H9 (cell line): ENCODE measurements at regions not wholly inside any gene's neighbourhood (a gene's known extent, or its start where the extent isn't known, plus 50 kb on each side); places are given as distances from the start of the nearest gene placed in this dataset.
"Not testable (repeated sequence)": the region's sequence is repeated elsewhere in the genome, so short reads cannot be mapped to it uniquely, and the experiment has no call there.

Source experiments
- DNase-seq: peaks from one replicate; pipeline ENCODE4 v3.0.0-alpha.2; 2017
- H2AFZ ChIP-seq: one replicate; pipeline ENCODE4 v1.6.1; 2013; ENCODE audit warnings: mild to moderate bottlenecking, low read length, control low read depth, moderate library complexity
- H2AK5ac ChIP-seq: 2 replicates; pipeline ENCODE4 v1.6.1; 2013; ENCODE audit warnings: low read length, control low read depth, mixed read lengths; ENCODE audit not compliant: insufficient read length
- H2BK120ac ChIP-seq: one replicate; pipeline ENCODE4 v1.6.1; 2013; ENCODE audit warnings: low read depth, mild to moderate bottlenecking, low read length, control low read depth, inconsistent platforms; ENCODE audit not compliant: poor library complexity, severe bottlenecking
- H2BK12ac ChIP-seq: 2 replicates; pipeline ENCODE4 v1.6.1; 2013; ENCODE audit warnings: low read length, control low read depth, mixed read lengths, low read depth; ENCODE audit not compliant: insufficient read length
- H2BK15ac ChIP-seq: 2 replicates; pipeline ENCODE4 v1.6.1; 2013; ENCODE audit warnings: low read depth, low read length, control low read depth
- H2BK20ac ChIP-seq: one replicate; pipeline ENCODE4 v1.6.1; 2013; ENCODE audit warnings: low read depth, mild to moderate bottlenecking, low read length, control low read depth, inconsistent platforms; ENCODE audit not compliant: poor library complexity, severe bottlenecking
- H2BK5ac ChIP-seq: 2 replicates; pipeline ENCODE4 v1.6.1; 2013; ENCODE audit warnings: low read length, control low read depth, mixed read lengths; ENCODE audit not compliant: insufficient read length
- H3K14ac ChIP-seq: 2 replicates; pipeline ENCODE4 v1.6.1; 2013; ENCODE audit warnings: low read length, control low read depth; ENCODE audit not compliant: insufficient read depth
- H3K18ac ChIP-seq: 2 replicates; pipeline ENCODE4 v1.6.1; 2013; ENCODE audit warnings: low read depth, mild to moderate bottlenecking, mixed read lengths, low read length, control low read depth; ENCODE audit not compliant: insufficient read length
- H3K23ac ChIP-seq: 2 replicates; pipeline ENCODE4 v1.6.1; 2013; ENCODE audit warnings: low read length, control low read depth, mixed read lengths, low read depth; ENCODE audit not compliant: insufficient read length
- H3K23me2 ChIP-seq: 2 replicates; pipeline ENCODE4 v1.6.1; 2013; ENCODE audit warnings: low read depth, mild to moderate bottlenecking, mixed read lengths, low read length, control low read depth; ENCODE audit not compliant: insufficient read length, poor library complexity, severe bottlenecking
- H3K27ac ChIP-seq: 2 replicates; pipeline ENCODE4 v1.5.1; 2013; ENCODE audit warnings: low read length, control low read depth, mixed read lengths, low read depth; ENCODE audit not compliant: insufficient read length
- H3K27me3 ChIP-seq: 2 replicates; pipeline ENCODE4 v1.6.1; 2013; ENCODE audit warnings: low read length, control low read depth, inconsistent platforms; ENCODE audit not compliant: insufficient read depth
- H3K4ac ChIP-seq: 2 replicates; pipeline ENCODE4 v1.6.1; 2013; ENCODE audit warnings: low read depth, mild to moderate bottlenecking, control low read depth, inconsistent platforms, low read length, moderate library complexity
- H3K4me1 ChIP-seq: 2 replicates; pipeline ENCODE4 v1.6.1; 2013; ENCODE audit warnings: low read length, control low read depth, inconsistent platforms; ENCODE audit not compliant: insufficient read depth
- H3K4me2 ChIP-seq: 2 replicates; pipeline ENCODE4 v1.6.1; 2013; ENCODE audit warnings: low read length, control low read depth, mixed read lengths; ENCODE audit not compliant: insufficient read length, insufficient read depth
- H3K56ac ChIP-seq: 2 replicates; pipeline ENCODE4 v1.6.1; 2013; ENCODE audit warnings: low read depth, mild to moderate bottlenecking, mixed read lengths, low read length, control low read depth; ENCODE audit not compliant: insufficient read length
- H3K79me1 ChIP-seq: 2 replicates; pipeline ENCODE4 v1.6.1; 2013; ENCODE audit warnings: low read depth, mild to moderate bottlenecking, moderate library complexity, low read length, control low read depth, inconsistent platforms; ENCODE audit not compliant: insufficient read depth, poor library complexity, severe bottlenecking
- H3K79me2 ChIP-seq: 2 replicates; pipeline ENCODE4 v1.6.1; 2013; ENCODE audit warnings: low read length, control low read depth, inconsistent platforms; ENCODE audit not compliant: insufficient read depth
- H3K9ac ChIP-seq: 2 replicates; pipeline ENCODE4 v1.6.1; 2013; ENCODE audit warnings: low read length, control low read depth, mixed read lengths; ENCODE audit not compliant: insufficient read length; ENCODE audit errors: extremely low read depth
- H3K9me3 ChIP-seq: one replicate; pipeline ENCODE4 v1.6.1; 2013; ENCODE audit warnings: low read depth, low read length, inconsistent platforms; ENCODE audit not compliant: control insufficient read depth
- H3T11ph ChIP-seq: one replicate; pipeline ENCODE4 v1.6.1; 2013; ENCODE audit warnings: mild to moderate bottlenecking, low read length, control low read depth, inconsistent platforms
- H4K20me1 ChIP-seq: one replicate; pipeline ENCODE4 v1.6.1; 2013; ENCODE audit not compliant: control insufficient read depth, insufficient read length, insufficient read depth
- H4K5ac ChIP-seq: 2 replicates; pipeline ENCODE4 v1.6.1; 2013; ENCODE audit warnings: low read depth, mild to moderate bottlenecking, mixed read lengths, low read length, control low read depth; ENCODE audit not compliant: insufficient read length
- H4K8ac ChIP-seq: replicated peaks from 2 replicates; pipeline ENCODE4 v1.6.1; 2013; ENCODE audit warnings: low read length, control low read depth, mixed read lengths, low read depth; ENCODE audit not compliant: insufficient read length
- H4K91ac ChIP-seq: 2 replicates; pipeline ENCODE4 v1.6.1; 2013; ENCODE audit warnings: low read depth, mild to moderate bottlenecking, moderate library complexity, mixed read lengths, low read length, control low read depth; ENCODE audit not compliant: insufficient read length
- H3K27ac Mint-ChIP-seq, 3 experiments: 2 replicates in 2 of 3; 3 replicates in 1 of 3; pipeline ENCODE4 v1.8.0; 2020 to 2021; ENCODE audit warnings: mixed read lengths in 3 of 3, mild to moderate bottlenecking in 1 of 3, moderate library complexity in 1 of 3
- H3K27me3 Mint-ChIP-seq: 2 replicates; pipeline ENCODE4 v1.8.0; 2021; ENCODE audit warnings: low read depth, mild to moderate bottlenecking, moderate library complexity, mixed read lengths
- H3K36me3 Mint-ChIP-seq, 3 experiments: 2 replicates in 2 of 3; 3 replicates in 1 of 3; pipeline ENCODE4 v1.8.0; 2020 to 2021; ENCODE audit warnings: low read depth in 3 of 3, mixed read lengths in 3 of 3; ENCODE audit not compliant: insufficient read depth in 1 of 3
- H3K4me1 Mint-ChIP-seq, 2 experiments: 2 replicates each; pipeline ENCODE4 v1.8.0; 2020; ENCODE audit warnings: mixed read lengths in 2 of 2
- H3K4me3 Mint-ChIP-seq, 2 experiments: 2 replicates in 1 of 2; 3 replicates in 1 of 2; pipeline ENCODE4 v1.8.0; 2020 to 2021; ENCODE audit warnings: mild to moderate bottlenecking in 2 of 2, mixed read lengths in 2 of 2, moderate library complexity in 1 of 2
- H3K9me3 Mint-ChIP-seq, 2 experiments: 2 replicates in 1 of 2; 3 replicates in 1 of 2; pipeline ENCODE4 v1.8.0; 2020; ENCODE audit warnings: mild to moderate bottlenecking in 2 of 2, mixed read lengths in 2 of 2, moderate library complexity in 1 of 2
- CTCF ChIP-seq: fragments of 200-600 bp; sonication (generic); conservative IDR thresholded peaks from 3 replicates; pipeline ENCODE4 v1.8.0; 2021; ENCODE audit warnings: antibody characterized with exemption, mild to moderate bottlenecking
- WGBS: extraction: QIAGEN DNeasy Blood & Tissue Kit; methylation state at CpG from one replicate; pipeline ENCODE4 v1.1.7; 2013; ENCODE audit warnings: missing lambda C conversion rate, low lambda C conversion rate, mixed read lengths; ENCODE audit not compliant: insufficient read length; ENCODE audit errors: extremely low coverage; 5-methylcytosine and 5-hydroxymethylcytosine counted together

GRCh38 chr2:113337809-113338208, 59.1 kb upstream of the PAX8 start:
- H3T11ph ChIP-seq, result no peak overlapping the region
- H2BK120ac ChIP-seq, result no peak overlapping the region
- H3K23me2 ChIP-seq, result no peaks in the 10 kb centered on the region
- WGBS, result no CpG with 5 or more reads among the region's 5 CpGs
- no peak overlapping the region for H4K8ac ChIP-seq
- H2BK20ac ChIP-seq, result no peak overlapping the region
- no peak overlapping the region for H3K4ac ChIP-seq
- no peak overlapping the region for H3K9ac ChIP-seq
- H4K5ac ChIP-seq, result no peak overlapping the region
- no peak overlapping the region for H2BK12ac ChIP-seq
- Mint-ChIP-seq H3K36me3 (no peaks in the 10 kb centered on the region), H3K27me3 (peaks cover 10% of the 10 kb centered on the region), H3K27ac (no peak overlapping the region), H3K9me3 (no peaks in the 10 kb centered on the region), H3K4me1 (peaks cover 3 to 6% of the 10 kb centered on the region in 2 experiments; a peak in 2 of 4 replicates), H3K4me3 (no peak overlapping the region)
- no peak for TF ChIP-seq CTCF
- H3K14ac ChIP-seq, result no peak overlapping the region
- no peak for DNase-seq
- H3K56ac ChIP-seq, result no peak overlapping the region
- no peaks in the 10 kb centered on the region for H3K79me2 ChIP-seq
- H3K27ac ChIP-seq, result no peak overlapping the region
- H3K18ac ChIP-seq, result no peak overlapping the region
- H2BK5ac ChIP-seq, result no peak overlapping the region
- H3K4me1 ChIP-seq, result no peaks in the 10 kb centered on the region
- no peak overlapping the region for H3K4me2 ChIP-seq
- no peak overlapping the region for H2BK15ac ChIP-seq
- H3K79me1 ChIP-seq, result no peaks in the 10 kb centered on the region
- H2AFZ ChIP-seq, result no peak overlapping the region
- no peaks in the 10 kb centered on the region for H3K9me3 ChIP-seq
- no peaks in the 10 kb centered on the region for H3K27me3 ChIP-seq
- H4K20me1 ChIP-seq, result no peaks in the 10 kb centered on the region
- no peak overlapping the region for H4K91ac ChIP-seq
- no peak overlapping the region for H3K23ac ChIP-seq
- no peak overlapping the region for H2AK5ac ChIP-seq

GRCh38 chr2:113336040-113336439, 57.3 kb upstream of the PAX8 start:
- H3K36me3 Mint-ChIP-seq, H4K91ac ChIP-seq, H3K4ac ChIP-seq, H3K18ac ChIP-seq, H4K5ac ChIP-seq, H3K27me3 Mint-ChIP-seq, H2BK120ac ChIP-seq, H3K9me3 ChIP-seq, H3K9ac ChIP-seq, H2BK15ac ChIP-seq, H3K23ac ChIP-seq, H3K23me2 ChIP-seq, H2AFZ ChIP-seq, H2BK12ac ChIP-seq, H4K8ac ChIP-seq, H3K4me2 ChIP-seq, H2BK20ac ChIP-seq, H3K4me1 ChIP-seq, H3K27ac ChIP-seq, H2BK5ac ChIP-seq, H3K4me1 Mint-ChIP-seq, DNase-seq, H2AK5ac ChIP-seq, H3K27ac Mint-ChIP-seq, H3K9me3 Mint-ChIP-seq, H3K4me3 Mint-ChIP-seq, H3K79me2 ChIP-seq, H3K14ac ChIP-seq, H3K56ac ChIP-seq, H3K79me1 ChIP-seq, H3T11ph ChIP-seq, H3K27me3 ChIP-seq, H4K20me1 ChIP-seq: not testable (repeated sequence)
- WGBS, result no CpG with 5 or more reads among the region's 3 CpGs
